GM13976 (cell line): ENCODE measurements at regions not wholly inside any gene's neighbourhood (a gene's known extent, or its start where the extent isn't known, plus 50 kb on each side); places are given as distances from the start of the nearest gene placed in this dataset.

Source experiments
- DNase-seq: peaks from one replicate; pipeline ENCODE4 v3.0.0; 2012; ENCODE audit warnings: low spot score
- in situ Hi-C: fragments of 300-500 bp; cut with MboI; formaldehyde crosslinking; loops from one replicate; pipeline ENCODE4 v1.12.0; 2022; ENCODE audit warnings: low sequenced_read_pairs, mixed read lengths, inconsistent platforms; ENCODE audit not compliant: unreplicated experiment
- TF ChIP-seq, protein P1 (sequence below): IDR thresholded peaks from 2 replicates; pipeline ENCODE4 v1.5.1; 2012; ENCODE audit warnings: borderline replicate concordance, mild to moderate bottlenecking; ENCODE audit not compliant: insufficient read depth; ENCODE audit errors: extremely low read depth, missing control alignments, control extremely low read depth

DNA sequence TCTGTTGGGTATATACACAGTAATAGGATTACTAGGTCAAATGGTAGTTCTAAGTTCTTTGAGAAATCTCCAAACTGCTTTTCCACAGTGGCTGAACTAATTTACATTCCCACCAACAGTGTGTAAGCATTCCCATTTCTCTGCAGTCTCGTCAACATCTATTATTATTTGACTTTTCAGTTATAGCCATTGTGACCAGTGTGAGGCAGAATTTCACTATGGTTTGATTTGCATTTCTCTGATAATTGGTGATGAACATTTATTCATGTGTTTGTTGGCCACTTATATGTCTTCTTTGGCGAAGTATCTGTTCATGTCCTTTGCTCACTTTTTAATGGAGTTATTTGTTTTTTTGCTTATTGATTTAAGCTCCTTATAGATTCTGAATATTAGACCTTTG, 596.2 kb upstream of the DAB2 start:
- TF ChIP-seq, protein P1, sequence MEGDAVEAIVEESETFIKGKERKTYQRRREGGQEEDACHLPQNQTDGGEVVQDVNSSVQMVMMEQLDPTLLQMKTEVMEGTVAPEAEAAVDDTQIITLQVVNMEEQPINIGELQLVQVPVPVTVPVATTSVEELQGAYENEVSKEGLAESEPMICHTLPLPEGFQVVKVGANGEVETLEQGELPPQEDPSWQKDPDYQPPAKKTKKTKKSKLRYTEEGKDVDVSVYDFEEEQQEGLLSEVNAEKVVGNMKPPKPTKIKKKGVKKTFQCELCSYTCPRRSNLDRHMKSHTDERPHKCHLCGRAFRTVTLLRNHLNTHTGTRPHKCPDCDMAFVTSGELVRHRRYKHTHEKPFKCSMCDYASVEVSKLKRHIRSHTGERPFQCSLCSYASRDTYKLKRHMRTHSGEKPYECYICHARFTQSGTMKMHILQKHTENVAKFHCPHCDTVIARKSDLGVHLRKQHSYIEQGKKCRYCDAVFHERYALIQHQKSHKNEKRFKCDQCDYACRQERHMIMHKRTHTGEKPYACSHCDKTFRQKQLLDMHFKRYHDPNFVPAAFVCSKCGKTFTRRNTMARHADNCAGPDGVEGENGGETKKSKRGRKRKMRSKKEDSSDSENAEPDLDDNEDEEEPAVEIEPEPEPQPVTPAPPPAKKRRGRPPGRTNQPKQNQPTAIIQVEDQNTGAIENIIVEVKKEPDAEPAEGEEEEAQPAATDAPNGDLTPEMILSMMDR, result no peak
- no peak for DNase-seq
- in situ Hi-C loops, result no loop called here

DNA sequence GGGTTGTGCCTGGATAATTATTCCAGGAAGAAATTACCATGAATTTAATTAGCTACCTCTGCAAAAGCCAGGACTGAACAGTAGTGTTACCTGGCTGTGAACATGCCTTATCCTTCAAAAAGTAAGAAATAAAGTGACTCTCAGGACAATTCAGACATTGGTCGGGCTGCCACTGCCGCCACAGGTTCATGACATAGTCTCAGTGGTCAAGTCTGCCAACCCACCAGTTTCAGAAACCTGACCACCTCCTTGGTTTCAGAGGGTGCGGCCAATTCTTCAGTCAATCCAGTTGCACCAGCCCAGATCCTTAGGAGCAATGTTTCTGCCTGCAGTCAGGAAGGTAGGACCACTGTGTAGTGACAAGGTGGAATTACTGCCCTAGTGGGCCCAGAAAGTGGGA, 593.1 kb upstream of the DAB2 start:
- DNase-seq, result no peak
- in situ Hi-C loops, result no loop called here
- TF ChIP-seq, protein P1, result no peak

DNA sequence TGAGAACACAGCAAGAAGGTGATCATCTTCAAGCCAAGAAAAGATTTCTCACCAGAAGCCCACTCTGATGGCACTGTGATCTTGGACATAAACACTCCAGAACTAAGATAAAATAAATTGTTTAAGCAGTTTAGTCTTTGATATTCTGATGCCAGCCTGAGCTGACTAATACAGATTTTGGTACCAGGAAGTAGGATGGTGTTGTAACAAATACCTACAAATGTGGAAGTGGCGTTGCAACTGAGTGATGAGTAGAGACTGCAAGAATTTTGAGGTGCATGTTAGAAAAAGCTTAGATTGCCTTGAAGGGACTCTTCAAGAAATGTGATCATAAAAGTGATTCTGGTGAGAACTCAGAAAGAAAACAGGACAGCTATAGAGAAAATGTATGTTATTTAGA, 592.4 kb upstream of the DAB2 start:
- in situ Hi-C loops, result no loop called here
- no peak for DNase-seq
- TF ChIP-seq, protein P1, result no peak

DNA sequence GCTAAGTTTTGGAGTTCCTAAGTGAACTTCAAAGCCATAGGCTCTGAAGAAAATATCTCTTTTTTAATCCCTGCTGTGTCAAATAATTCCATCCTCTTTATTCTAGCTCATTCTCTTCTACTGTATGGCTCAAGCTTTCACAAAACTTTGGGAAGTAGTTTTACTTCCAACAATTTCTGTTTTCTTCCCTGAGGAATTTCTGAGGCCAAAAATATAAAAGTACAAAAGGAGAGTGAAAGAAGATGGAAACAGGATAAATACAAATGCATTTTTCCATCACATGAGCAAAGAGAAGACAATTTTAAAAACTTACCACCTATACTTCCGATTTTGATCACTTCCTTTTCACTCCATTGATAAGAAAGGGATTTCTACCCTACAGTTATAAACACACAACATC, 585.7 kb upstream of the DAB2 start:
- TF ChIP-seq, protein P1, result no peak
- in situ Hi-C loops, result no loop called here
- no peak for DNase-seq

DNA sequence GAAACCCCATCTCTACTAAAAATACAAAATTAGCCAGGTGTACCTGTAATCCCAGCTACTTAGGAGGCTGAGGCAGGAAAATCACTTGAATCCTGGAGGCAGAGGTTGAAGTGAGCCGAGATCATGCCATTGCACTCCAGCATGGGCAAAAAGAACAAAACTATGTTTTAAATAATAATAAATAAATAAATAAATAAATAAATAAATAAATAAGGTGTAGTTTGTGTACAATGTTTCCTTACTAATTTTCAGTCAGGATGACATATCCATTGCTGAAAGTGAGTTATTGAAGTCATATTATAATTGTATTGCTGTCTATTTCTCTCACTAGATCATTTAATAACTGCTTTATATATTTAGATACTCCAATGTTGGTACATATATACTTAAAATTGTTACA, 581.5 kb upstream of the DAB2 start:
- TF ChIP-seq, protein P1, result no peak
- in situ Hi-C loops, result no loop called here
- no peak for DNase-seq

DNA sequence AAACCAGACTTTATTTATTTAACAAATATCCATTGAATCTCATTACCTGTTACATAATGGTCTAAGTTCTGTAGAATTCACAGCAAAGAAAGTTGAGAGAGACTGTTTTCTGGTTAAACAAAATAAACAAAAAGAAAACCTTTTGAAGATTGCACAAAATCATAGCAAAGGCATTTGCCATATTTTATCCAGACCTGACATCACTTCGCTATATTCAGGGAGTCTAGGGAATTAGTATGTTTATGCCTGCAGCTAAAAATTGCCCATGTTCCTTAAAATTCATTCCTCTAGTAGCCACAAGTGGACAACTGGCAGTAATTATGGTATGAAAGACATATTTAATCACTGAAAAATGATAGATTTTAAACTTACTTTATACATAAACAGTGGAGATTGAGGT, 577.0 kb upstream of the DAB2 start:
- in situ Hi-C loops, result no loop called here
- no peak for DNase-seq
- TF ChIP-seq, protein P1, result no peak

DNA sequence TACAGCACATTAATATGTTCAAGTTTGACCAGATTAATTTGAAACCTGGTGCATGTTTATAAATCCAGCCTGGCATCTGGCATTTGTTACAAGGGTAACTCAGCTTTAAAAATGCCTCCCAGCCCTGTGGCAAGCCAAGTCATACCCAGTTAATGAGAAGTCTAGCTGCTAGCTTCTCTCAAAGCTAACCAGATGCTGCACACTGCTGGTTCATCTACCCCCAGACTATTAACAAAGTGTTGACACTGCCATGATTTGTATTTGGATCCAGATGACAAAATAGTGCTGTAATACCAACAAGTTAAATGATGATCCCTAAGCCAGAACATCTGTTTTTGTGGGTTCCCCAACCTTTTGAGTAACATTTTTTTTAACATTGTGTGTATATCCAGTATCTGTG, 573.7 kb upstream of the DAB2 start:
- TF ChIP-seq, protein P1, result no peak
- DNase-seq, result no peak
- in situ Hi-C loops, result no loop called here
